Subcutaneous abdominal adipose tissue (tissue), 5 donors: ENCODE measurements at regions not wholly inside any gene's neighbourhood (a gene's known extent, or its start where the extent isn't known, plus 50 kb on each side); places are given as distances from the start of the nearest gene placed in this dataset.

ENCODE experiments used
- H3K27ac ChIP-seq: one replicate; pipeline ENCODE4 v1.7.0; 2013; ENCODE audit warnings: low read depth, mild to moderate bottlenecking, inconsistent platforms, low read length, moderate library complexity
- H3K27me3 ChIP-seq, 5 donors: one replicate each; pipeline ENCODE4 v1.7.0; 2013; ENCODE audit warnings: low read length in 5 of 5, inconsistent platforms in 1 of 5; ENCODE audit not compliant: control insufficient read depth in 5 of 5, insufficient read depth in 4 of 5
- H3K36me3 ChIP-seq, 5 donors: one replicate each; pipeline ENCODE4 v1.7.0; 2013; ENCODE audit warnings: low read length in 5 of 5; ENCODE audit not compliant: control insufficient read depth in 5 of 5, insufficient read depth in 5 of 5
- H3K4me1 ChIP-seq, 5 donors: one replicate each; pipeline ENCODE4 v1.7.0; 2013; ENCODE audit warnings: low read length in 5 of 5, mild to moderate bottlenecking in 3 of 5, moderate library complexity in 1 of 5; ENCODE audit not compliant: control insufficient read depth in 5 of 5, insufficient read depth in 5 of 5
- H3K4me3 ChIP-seq, 5 donors: one replicate each; pipeline ENCODE4 v1.7.0; 2013; ENCODE audit warnings: low read length in 5 of 5, low read depth in 1 of 5
- H3K9ac ChIP-seq, 5 donors: one replicate each; pipeline ENCODE4 v1.7.0; 2013; ENCODE audit warnings: low read length in 5 of 5, mild to moderate bottlenecking in 4 of 5, moderate library complexity in 3 of 5
- H3K9me3 ChIP-seq, 5 donors: one replicate each; pipeline ENCODE4 v1.7.0; 2013; ENCODE audit warnings: low read length in 5 of 5; ENCODE audit not compliant: control insufficient read depth in 5 of 5
- donor health status: healthy.
- donor health status: healthy.
- donor health status: healthy.
- donor health status: healthy.
- donor health status: healthy.

GRCh38 chr18:45186832-45187231 lies 428.4 kb upstream of the SLC14A2 start:
- no peaks in the 10 kb centered on the region for H3K36me3 ChIP-seq
- H3K27me3 ChIP-seq = no peaks in the 10 kb centered on the region
- no peaks in the 10 kb centered on the region for H3K4me1 ChIP-seq
- no peak overlapping the region for H3K9ac ChIP-seq
- H3K9me3 ChIP-seq = no peaks in the 10 kb centered on the region
- no peak overlapping the region for H3K4me3 ChIP-seq
- no peak overlapping the region for H3K27ac ChIP-seq

DNA sequence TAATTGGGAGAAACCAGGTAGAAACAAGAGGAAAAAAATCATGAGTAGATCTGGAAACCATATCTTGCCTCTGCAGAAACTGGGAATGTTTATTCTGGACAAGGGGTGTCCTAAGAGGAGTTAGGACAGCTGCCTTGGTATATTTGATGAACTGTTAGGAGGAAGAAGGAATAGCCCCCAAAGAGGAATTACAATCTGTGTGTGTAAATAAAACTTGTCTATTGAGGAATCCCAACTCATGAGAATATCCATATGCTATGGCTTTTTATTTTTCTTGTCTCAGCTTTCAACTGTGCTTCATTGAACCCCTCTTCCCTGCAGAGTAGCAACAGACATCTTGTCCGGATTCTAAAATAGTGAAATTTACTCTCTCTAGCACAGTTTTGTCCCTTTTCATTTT lies 423.5 kb upstream of the SLC14A2 start:
- no peak overlapping the region for H3K4me3 ChIP-seq
- H3K27me3 ChIP-seq = no peaks in the 10 kb centered on the region
- no peaks in the 10 kb centered on the region for H3K9me3 ChIP-seq
- H3K9ac ChIP-seq = no peak overlapping the region
- H3K4me1 ChIP-seq = no peaks in the 10 kb centered on the region
- no peaks in the 10 kb centered on the region for H3K36me3 ChIP-seq
- H3K27ac ChIP-seq = no peak overlapping the region

DNA sequence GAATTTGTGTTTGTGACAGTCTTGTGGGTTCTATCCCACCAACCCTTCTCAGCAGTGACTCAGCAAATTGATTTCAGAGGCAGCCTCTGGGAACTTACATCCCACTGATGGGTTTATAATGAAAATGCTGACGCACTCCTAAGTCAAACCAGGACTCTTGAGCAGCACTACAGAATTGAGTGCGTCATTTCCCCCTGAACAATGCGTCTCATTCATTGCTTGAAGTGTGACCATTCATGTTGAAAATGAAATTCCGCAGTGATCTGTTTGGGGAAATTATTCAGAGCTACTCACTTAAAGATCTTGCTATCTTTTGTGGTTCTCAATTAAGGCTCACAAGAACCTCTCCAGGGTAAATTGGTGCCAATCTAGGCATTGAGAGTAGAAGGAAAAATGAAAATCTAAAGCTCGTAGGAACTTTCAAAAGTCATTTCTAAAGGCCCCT lies 417.7 kb upstream of the SLC14A2 start:
- Histone ChIP-seq H3K9ac (no peak overlapping the region), H3K27ac (no peak overlapping the region), H3K27me3 (no peaks in the 10 kb centered on the region), H3K36me3 (no peaks in the 10 kb centered on the region), H3K4me1 (no peaks in the 10 kb centered on the region), H3K9me3 (peaks cover 0 to 3% (median 0%) of the 10 kb centered on the region in 5 donors), H3K4me3 (no peak overlapping the region)

GRCh38 chr18:45198526-45198925 lies 416.8 kb upstream of the SLC14A2 start:
- Histone ChIP-seq H3K4me1 (no peaks in the 10 kb centered on the region), H3K27me3 (no peaks in the 10 kb centered on the region), H3K9ac (no peak overlapping the region), H3K9me3 (peaks cover 0 to 3% (median 0%) of the 10 kb centered on the region in 5 donors), H3K27ac (no peak overlapping the region), H3K4me3 (no peak overlapping the region), H3K36me3 (no peaks in the 10 kb centered on the region)

DNA sequence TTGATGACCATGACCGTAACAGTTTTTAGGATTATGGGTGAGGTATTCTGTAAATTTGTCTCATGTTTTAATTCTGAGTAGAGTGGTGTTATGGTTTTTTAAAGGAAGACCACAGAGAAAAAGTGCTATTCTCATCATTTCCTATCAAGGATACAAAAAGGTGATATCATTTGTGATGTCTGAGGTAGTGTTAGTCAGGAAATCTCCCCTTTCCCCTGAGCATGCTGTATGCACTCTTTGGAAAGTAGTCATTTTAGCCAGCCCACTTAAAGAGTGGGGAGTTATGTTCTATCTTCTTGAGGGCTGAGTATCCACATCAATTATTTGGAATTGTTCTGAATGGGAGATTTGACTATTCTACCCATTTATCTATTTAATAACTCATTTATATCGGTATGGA lies 414.2 kb upstream of the SLC14A2 start:
- Histone ChIP-seq H3K9me3 (peaks cover 0 to 3% (median 0%) of the 10 kb centered on the region in 5 donors), H3K9ac (no peak overlapping the region), H3K4me3 (no peak overlapping the region), H3K36me3 (no peaks in the 10 kb centered on the region), H3K27me3 (no peaks in the 10 kb centered on the region), H3K27ac (no peak overlapping the region), H3K4me1 (no peaks in the 10 kb centered on the region)

DNA sequence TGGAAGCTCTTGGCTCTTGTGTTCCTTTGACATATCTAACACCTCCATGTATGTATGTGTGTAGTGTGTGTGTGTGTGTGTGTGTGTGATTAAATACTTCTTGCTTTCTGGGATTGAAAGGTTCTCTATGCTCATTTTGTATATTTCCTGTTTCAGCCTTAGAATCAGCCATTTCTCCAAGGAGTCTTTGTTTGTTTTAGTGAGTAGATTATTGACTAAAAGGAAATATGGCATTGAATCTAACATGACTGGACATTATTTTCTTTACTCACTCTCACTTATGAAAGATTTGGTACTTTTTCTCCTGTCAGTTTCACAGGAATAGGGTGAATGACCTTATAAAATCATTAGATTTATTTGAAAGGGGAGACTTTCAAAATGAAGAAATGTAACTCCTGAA lies 413.8 kb upstream of the SLC14A2 start:
- Histone ChIP-seq H3K4me1 (no peaks in the 10 kb centered on the region), H3K4me3 (no peak overlapping the region), H3K27ac (no peak overlapping the region), H3K36me3 (no peaks in the 10 kb centered on the region), H3K9ac (no peak overlapping the region), H3K27me3 (no peaks in the 10 kb centered on the region), H3K9me3 (peaks cover 0 to 3% (median 0%) of the 10 kb centered on the region in 5 donors)

GRCh38 chr18:45202061-45202460 lies 413.2 kb upstream of the SLC14A2 start:
- Histone ChIP-seq H3K9ac (no peak overlapping the region), H3K27me3 (no peaks in the 10 kb centered on the region), H3K4me1 (no peaks in the 10 kb centered on the region), H3K9me3 (peaks cover 0 to 3% (median 0%) of the 10 kb centered on the region in 5 donors), H3K27ac (no peak overlapping the region), H3K36me3 (no peaks in the 10 kb centered on the region), H3K4me3 (no peak overlapping the region)

DNA sequence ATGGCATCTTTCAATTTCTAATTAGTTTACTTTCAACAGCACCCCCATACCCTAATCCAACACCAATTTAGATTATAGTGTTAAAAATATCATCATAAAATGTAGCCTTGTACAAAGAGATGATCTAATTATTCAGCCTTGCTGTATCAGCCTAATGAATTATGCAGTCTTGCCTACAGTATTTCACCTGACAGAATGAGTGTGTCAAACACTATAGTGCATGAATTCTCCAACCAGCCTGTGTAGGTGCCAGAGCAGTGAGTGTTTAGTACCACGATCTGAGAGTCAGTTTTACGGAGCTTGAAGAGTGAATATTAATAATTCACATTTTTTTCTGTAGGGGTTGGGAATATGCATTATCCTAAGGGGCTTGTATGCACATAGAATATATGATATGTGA lies 411.6 kb upstream of the SLC14A2 start:
- Histone ChIP-seq H3K9ac (no peak overlapping the region), H3K9me3 (peaks cover 0 to 3% (median 0%) of the 10 kb centered on the region in 5 donors), H3K4me3 (no peak overlapping the region), H3K27me3 (no peaks in the 10 kb centered on the region), H3K36me3 (no peaks in the 10 kb centered on the region), H3K27ac (no peak overlapping the region), H3K4me1 (no peaks in the 10 kb centered on the region)

DNA sequence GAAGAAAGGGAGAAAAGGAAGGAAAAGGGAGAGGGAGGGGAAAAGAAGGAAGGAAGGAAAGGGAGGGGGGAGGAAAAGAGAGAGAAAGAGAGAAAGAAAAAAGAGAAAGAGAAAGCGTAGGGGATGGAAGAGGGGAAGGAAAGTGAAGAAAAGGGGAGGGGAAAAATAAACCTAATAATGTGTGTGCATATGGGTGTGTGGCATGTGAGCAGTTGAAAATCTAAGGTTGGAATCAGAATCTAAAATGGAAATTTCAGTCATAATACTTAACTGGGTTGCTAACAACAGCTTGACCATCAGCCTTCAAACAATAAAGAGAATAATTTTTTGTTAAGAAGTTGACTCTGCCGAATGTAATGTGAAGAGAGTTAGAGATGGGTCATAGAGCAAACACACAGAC lies 407.9 kb upstream of the SLC14A2 start:
- Histone ChIP-seq H3K4me3 (no peak overlapping the region), H3K27ac (no peak overlapping the region), H3K9ac (no peak overlapping the region), H3K4me1 (no peaks in the 10 kb centered on the region), H3K36me3 (no peaks in the 10 kb centered on the region), H3K9me3 (no peaks in the 10 kb centered on the region), H3K27me3 (no peaks in the 10 kb centered on the region)

GRCh38 chr18:45208164-45208563 lies 407.1 kb upstream of the SLC14A2 start:
- Histone ChIP-seq H3K27ac (no peak overlapping the region), H3K36me3 (no peaks in the 10 kb centered on the region), H3K4me1 (no peaks in the 10 kb centered on the region), H3K9me3 (no peaks in the 10 kb centered on the region), H3K27me3 (no peaks in the 10 kb centered on the region), H3K9ac (no peak overlapping the region), H3K4me3 (no peak overlapping the region)
